Ovary (tissue), 3 donors: ENCODE measurements at regions not wholly inside any gene's neighbourhood (a gene's known extent, or its start where the extent isn't known, plus 50 kb on each side); places are given as distances from the start of the nearest gene placed in this dataset.

Experiments
- CTCF ChIP-seq, 3 donors: fragments of 450-650 bp in 2 of 3; fragments of 200-600 bp in 1 of 3; IDR thresholded peaks; one replicate each; pipeline versions ENCODE4 v1.5.1 to v1.8.0; 2016 to 2022; ENCODE audit warnings: antibody characterized with exemption in 3 of 3, mild to moderate bottlenecking in 1 of 3
- EP300 ChIP-seq: sonication (generic); formaldehyde crosslinking; IDR thresholded peaks from one replicate; pipeline ENCODE4 v1.6.1; 2017; ENCODE audit warnings: antibody characterized with exemption
- POLR2A ChIP-seq: fragments of 450-650 bp; IDR thresholded peaks from one replicate; pipeline ENCODE4 v1.6.1; 2017; ENCODE audit warnings: antibody characterized with exemption, mild to moderate bottlenecking, moderate library complexity
- donor health status: DM: no; HTN: no; CAD: no.

GRCh38 chr2:228762565-228762964 is 508.5 kb downstream of the PID1 start:
- TF ChIP-seq POLR2A (no peak), CTCF (IDR thresholded peaks at IDR 0.05) (no peak), EP300 (no peak)
